GM13977 (cell line): ENCODE measurements at regions not wholly inside any gene's neighbourhood (a gene's known extent, or its start where the extent isn't known, plus 50 kb on each side); places are given as distances from the start of the nearest gene placed in this dataset.

Source experiments
- DNase-seq: peaks from one replicate; pipeline ENCODE4 v3.0.0; 2012; ENCODE audit warnings: low spot score
- in situ Hi-C: fragments of 300-500 bp; cut with MboI; formaldehyde crosslinking; loops from one replicate; pipeline ENCODE4 v1.12.0; 2022; ENCODE audit warnings: low sequenced_read_pairs, low pct_unique_long_range_greater_than_20kb, mixed read lengths, inconsistent platforms; ENCODE audit not compliant: unreplicated experiment
- TF ChIP-seq, protein P1 (sequence below): IDR thresholded peaks from 2 replicates; pipeline ENCODE4 v1.5.1; 2012; ENCODE audit warnings: mild to moderate bottlenecking, control low read depth; ENCODE audit not compliant: insufficient read depth; ENCODE audit errors: extremely low read depth, missing control alignments

DNA sequence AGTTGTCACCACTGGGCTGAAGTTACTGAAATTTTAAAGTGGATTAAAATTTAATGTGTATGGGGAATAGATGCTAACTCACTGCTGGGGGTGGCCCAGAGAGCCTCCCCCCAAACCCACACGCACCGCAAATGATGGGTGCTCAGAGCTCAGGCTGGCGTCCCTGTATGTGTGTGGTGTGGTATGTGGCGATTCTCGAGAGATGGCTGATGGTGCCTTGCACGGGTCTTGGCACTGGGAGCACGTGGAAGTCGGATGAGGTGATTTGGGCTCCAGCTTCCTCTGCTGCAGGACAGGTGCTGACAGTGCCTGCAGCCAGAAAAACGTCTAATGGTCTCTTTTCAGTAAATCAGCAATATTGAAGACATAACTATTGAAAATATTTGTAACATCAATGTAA lies 1473.3 kb downstream of the TBC1D22A start:
- in situ Hi-C loops = no loop called here

DNA sequence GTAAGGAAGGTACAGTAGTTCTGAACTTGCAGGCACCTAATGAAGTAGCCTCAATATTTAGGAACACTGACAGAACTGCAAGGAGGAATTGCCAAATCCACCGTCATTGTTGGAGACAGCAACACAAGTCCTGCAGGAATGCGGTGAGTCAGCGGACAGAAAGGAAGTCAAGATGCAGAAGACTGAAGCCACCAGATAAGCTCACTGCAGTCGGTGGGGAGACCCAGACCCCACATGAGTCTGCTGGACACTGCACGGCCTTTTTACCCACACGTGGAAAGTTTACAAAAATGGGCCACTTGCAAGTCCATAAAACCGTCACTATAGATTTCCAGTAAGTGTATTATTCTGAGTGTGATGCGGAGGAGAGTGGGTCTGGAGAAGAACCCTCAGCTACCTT lies 1471.6 kb downstream of the TBC1D22A start:
- TF ChIP-seq, protein P1, sequence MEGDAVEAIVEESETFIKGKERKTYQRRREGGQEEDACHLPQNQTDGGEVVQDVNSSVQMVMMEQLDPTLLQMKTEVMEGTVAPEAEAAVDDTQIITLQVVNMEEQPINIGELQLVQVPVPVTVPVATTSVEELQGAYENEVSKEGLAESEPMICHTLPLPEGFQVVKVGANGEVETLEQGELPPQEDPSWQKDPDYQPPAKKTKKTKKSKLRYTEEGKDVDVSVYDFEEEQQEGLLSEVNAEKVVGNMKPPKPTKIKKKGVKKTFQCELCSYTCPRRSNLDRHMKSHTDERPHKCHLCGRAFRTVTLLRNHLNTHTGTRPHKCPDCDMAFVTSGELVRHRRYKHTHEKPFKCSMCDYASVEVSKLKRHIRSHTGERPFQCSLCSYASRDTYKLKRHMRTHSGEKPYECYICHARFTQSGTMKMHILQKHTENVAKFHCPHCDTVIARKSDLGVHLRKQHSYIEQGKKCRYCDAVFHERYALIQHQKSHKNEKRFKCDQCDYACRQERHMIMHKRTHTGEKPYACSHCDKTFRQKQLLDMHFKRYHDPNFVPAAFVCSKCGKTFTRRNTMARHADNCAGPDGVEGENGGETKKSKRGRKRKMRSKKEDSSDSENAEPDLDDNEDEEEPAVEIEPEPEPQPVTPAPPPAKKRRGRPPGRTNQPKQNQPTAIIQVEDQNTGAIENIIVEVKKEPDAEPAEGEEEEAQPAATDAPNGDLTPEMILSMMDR = no peak
- no peak for DNase-seq
- in situ Hi-C loops = no loop called here

More for the DNA sequence above, 1473.3 kb downstream of the TBC1D22A start:
- TF ChIP-seq, protein P1 = no peak
- DNase-seq = no peak

DNA sequence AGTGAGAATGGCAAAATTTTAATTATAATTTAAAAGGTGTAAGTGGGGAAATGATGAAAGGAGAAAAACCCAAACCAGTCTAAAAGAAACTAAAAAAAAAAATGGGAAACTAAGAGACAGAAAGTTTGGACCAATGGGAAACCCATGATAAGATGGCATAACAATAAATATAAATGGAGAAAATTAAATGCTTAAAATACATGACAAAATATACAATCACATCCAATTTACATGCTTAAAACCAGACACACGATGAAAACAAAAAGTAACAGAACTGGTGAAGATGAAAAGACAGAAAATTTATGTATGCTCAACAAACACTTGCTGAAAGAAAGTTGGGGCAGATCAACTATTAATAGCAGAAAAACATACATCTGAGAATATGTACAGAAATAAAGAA lies 1471.1 kb downstream of the TBC1D22A start:
- in situ Hi-C loops = no loop called here
- TF ChIP-seq, protein P1 = no peak
- no peak for DNase-seq

DNA sequence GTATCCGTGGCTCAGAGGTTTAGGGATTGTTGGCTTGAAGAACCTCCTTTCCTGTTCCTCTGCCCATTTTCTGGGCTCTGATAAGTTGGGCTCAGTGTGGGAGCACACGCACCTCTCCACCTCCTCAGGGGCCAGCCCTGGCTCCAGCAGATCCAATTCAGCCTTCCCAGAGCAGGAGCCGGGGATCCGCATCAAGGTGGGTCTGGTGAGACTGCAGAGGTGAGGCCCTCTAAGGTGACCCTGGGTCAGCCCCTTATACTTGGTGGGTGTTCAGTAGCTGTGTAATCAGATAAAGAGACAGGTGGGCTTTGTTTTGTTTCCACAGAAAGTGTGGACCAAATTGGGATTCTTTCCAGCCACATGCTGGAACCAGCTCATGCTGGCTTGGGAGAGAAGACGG lies 1466.0 kb downstream of the TBC1D22A start:
- no peak for DNase-seq
- in situ Hi-C loops = no loop called here
- TF ChIP-seq, protein P1 = no peak

DNA sequence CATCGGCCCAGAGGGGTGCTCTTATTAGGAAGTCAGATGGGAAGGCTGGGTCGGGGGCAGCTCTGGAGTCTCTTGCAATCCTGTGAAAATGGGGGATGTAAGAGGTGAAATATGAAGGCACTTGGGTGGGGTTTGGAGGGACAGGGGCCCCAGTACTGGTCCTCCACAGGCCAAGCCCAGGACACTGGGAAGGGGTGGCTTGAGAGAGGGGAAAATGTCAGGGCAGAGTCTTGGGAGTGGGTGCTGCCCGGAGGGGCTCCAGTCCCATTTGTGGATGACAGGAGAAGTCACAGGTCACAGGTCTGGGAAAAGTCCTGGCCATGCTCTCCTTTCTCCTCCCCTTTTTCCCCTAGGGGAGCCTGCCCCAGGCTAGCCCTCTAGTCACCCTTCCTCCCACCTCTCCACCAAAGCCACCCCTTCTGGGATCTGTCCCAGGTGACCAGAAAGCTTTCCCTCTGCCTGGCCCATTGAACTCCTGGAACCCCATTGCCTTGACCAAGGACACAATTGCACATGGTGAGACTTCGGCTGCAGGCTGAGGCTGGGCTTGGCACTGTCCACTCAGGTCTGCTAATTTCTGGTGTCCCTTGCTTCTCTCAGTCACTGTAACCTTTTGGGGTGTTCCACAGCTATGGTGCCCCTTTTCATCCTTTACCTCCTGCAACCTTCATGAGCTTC lies 1465.0 kb downstream of the TBC1D22A start:
- no peak for DNase-seq
- TF ChIP-seq, protein P1 = no peak
- in situ Hi-C loops = no loop called here

DNA sequence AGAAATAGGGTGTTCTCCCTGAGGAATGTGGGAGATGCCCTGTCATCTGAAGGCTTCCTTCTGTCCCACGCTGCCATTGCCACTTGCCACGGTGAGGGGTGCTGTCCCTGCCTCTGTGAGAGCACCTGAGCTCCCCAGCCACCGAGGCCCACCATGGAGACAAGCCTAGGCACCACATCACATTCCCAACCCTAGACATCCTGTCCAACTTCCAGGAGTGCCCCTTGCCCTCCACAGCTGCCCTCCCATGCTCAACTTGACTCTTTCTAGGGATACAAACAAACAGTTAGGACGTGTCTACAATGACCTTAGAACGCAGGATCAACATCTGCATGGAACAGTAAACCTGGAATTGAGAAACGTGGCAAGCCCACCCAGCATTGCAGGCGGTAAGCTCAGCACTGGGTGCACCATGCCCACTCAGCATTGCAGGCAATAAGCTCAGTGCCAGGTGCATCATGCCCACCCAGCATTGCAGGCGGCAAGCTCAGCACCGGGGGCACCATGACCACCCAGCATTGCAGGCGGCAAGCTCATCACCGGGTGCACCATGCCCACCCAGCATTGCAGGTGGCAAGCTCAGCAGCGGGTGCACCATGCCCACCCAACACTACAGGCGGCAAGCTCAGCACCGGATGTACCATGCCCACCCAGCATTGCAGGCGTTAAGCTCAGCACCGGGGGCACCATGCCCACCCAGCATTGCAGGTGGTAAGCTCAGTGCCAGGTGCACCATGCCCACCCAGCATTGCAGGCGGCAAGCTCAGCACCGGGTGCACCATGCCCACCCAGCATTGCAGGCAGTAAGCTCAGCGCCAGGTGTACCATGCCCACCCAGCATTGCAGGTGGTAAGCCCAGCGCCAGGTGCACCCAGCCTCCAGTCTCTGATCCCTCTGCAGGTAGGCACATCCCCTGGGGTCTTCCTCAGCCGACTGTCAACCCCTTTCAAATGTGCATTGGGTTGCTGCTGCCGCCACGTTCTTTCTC lies 1463.9 kb downstream of the TBC1D22A start:
- no peak for DNase-seq
- in situ Hi-C loops = no loop called here
- TF ChIP-seq, protein P1 = no peak
